ENCODE measurements at regions not wholly inside any gene's neighbourhood (a gene's known extent, or its start where the extent isn't known, plus 50 kb on each side); places are given as distances from the start of the nearest gene placed in this dataset.
A peak's percentile ranks its signal among the peaks of the same experiment; 100 is the strongest.
"Not testable (repeated sequence)": the region's sequence is repeated elsewhere in the genome, so short reads cannot be mapped to it uniquely, and the experiment has no call there.

- DNase-seq (ENCODE audit: extremely low read depth in 1 of 11, low read depth in 9 of 11, low spot score in 4 of 11): not testable (repeated sequence)
Measured at GRCh38 chr10:59975918-59976317, 69.6 kb upstream of the CCDC6 start.

GRCh38 chr10:59971915-59972314 lies 65.6 kb upstream of the CCDC6 start:
- DNase-seq (ENCODE audit: extremely low read depth in 1 of 11, low read depth in 9 of 11, low spot score in 4 of 11): peak in 2 of 11 donors; percentile 28 to 36

GRCh38 chr10:59970396-59971368 lies 64.3 kb upstream of the CCDC6 start:
- no peak for DNase-seq (ENCODE audit: extremely low read depth in 1 of 11, low read depth in 9 of 11, low spot score in 4 of 11)

- DNase-seq (ENCODE audit: extremely low read depth in 1 of 11, low read depth in 9 of 11, low spot score in 4 of 11): no peak
Measured at GRCh38 chr10:59968705-59969104, 62.3 kb upstream of the CCDC6 start.

- no peak for DNase-seq (ENCODE audit: extremely low read depth in 1 of 11, low read depth in 9 of 11, low spot score in 4 of 11)
Measured at GRCh38 chr10:59967079-59967478, 60.7 kb upstream of the CCDC6 start.

GRCh38 chr10:59965899-59966650 lies 59.7 kb upstream of the CCDC6 start:
- DNase-seq (ENCODE audit: extremely low read depth in 1 of 11, low read depth in 9 of 11, low spot score in 4 of 11): no peak

- no peak for DNase-seq (ENCODE audit: extremely low read depth in 1 of 11, low read depth in 9 of 11, low spot score in 4 of 11)
Measured at GRCh38 chr10:59962756-59963155, 56.4 kb upstream of the CCDC6 start.

GRCh38 chr10:59960751-59961150 lies 54.4 kb upstream of the CCDC6 start:
- DNase-seq (ENCODE audit: extremely low read depth in 1 of 11, low read depth in 9 of 11, low spot score in 4 of 11): no peak

- DNase-seq (ENCODE audit: extremely low read depth in 1 of 11, low read depth in 9 of 11, low spot score in 4 of 11): no peak
Measured at GRCh38 chr10:59959504-59960018, 53.2 kb upstream of the CCDC6 start.

GRCh38 chr10:59958882-59959281 lies 52.5 kb upstream of the CCDC6 start:
- no peak for DNase-seq (ENCODE audit: extremely low read depth in 1 of 11, low read depth in 9 of 11, low spot score in 4 of 11)

GRCh38 chr10:59957975-59958374 lies 51.6 kb upstream of the CCDC6 start:
- DNase-seq (ENCODE audit: extremely low read depth in 1 of 11, low read depth in 9 of 11, low spot score in 4 of 11): no peak
